ENCODE measurements at regions not wholly inside any gene's neighbourhood (a gene's known extent, or its start where the extent isn't known, plus 50 kb on each side); places are given as distances from the start of the nearest gene placed in this dataset.

DNA sequence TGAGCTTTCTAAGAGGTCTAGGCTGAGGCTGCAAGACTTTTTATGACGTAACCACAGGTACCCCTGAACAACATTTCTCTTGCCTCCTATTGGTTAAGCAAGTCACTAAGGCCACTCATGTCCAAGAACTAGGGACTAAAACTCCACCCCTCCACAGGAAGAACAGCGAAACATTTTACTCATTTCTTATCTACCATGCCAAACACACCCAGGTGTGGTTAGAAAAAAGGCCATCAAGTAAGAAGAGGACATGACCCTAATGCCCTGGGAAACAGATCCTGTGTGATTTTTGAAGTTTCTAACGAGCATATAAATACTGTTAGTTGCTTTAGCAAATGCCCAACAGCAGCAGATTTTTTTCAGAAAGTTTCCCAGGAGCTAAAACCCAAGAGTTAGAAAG lies 282.4 kb upstream of the DYNLRB2 start:
- Histone ChIP-seq H3K4me2 (ENCODE audit: low read depth, low read length, poor library complexity, severe bottlenecking) (no peak overlapping the region), H3K9me3 (ENCODE audit: insufficient read depth, low read depth, low read length) (no peaks in the 10 kb centered on the region), H3K4me1 (ENCODE audit: insufficient read depth, low read length, poor library complexity, severe bottlenecking) (peaks cover 6% of the 10 kb centered on the region), H3F3A (ENCODE audit: low read depth) (no peaks in the 10 kb centered on the region), H3K4me3 (ENCODE audit: low read length, poor library complexity, severe bottlenecking) (no peak overlapping the region), H3K36me3 (ENCODE audit: insufficient read depth, low read length) (no peaks in the 10 kb centered on the region), H2AFZ (ENCODE audit: low read length) (no peak overlapping the region), H3K79me2 (ENCODE audit: insufficient read depth, low read length) (no peaks in the 10 kb centered on the region), H3K9me2 (replicated peaks; ENCODE audit: low read depth, low read length) (no peaks in the 10 kb centered on the region), H4K20me1 (ENCODE audit: insufficient read depth, low read length, poor library complexity, severe bottlenecking) (no peaks in the 10 kb centered on the region), H3K9ac (ENCODE audit: low read depth, low read length, poor library complexity, severe bottlenecking) (no peak overlapping the region), H3K27me3 (ENCODE audit: insufficient read depth, low read length, poor library complexity, severe bottlenecking) (no peaks in the 10 kb centered on the region)
- TF ChIP-seq, protein P1, sequence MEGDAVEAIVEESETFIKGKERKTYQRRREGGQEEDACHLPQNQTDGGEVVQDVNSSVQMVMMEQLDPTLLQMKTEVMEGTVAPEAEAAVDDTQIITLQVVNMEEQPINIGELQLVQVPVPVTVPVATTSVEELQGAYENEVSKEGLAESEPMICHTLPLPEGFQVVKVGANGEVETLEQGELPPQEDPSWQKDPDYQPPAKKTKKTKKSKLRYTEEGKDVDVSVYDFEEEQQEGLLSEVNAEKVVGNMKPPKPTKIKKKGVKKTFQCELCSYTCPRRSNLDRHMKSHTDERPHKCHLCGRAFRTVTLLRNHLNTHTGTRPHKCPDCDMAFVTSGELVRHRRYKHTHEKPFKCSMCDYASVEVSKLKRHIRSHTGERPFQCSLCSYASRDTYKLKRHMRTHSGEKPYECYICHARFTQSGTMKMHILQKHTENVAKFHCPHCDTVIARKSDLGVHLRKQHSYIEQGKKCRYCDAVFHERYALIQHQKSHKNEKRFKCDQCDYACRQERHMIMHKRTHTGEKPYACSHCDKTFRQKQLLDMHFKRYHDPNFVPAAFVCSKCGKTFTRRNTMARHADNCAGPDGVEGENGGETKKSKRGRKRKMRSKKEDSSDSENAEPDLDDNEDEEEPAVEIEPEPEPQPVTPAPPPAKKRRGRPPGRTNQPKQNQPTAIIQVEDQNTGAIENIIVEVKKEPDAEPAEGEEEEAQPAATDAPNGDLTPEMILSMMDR (conservative IDR thresholded peaks at IDR 0.05; ENCODE audit: low read length) = no peak

DNA sequence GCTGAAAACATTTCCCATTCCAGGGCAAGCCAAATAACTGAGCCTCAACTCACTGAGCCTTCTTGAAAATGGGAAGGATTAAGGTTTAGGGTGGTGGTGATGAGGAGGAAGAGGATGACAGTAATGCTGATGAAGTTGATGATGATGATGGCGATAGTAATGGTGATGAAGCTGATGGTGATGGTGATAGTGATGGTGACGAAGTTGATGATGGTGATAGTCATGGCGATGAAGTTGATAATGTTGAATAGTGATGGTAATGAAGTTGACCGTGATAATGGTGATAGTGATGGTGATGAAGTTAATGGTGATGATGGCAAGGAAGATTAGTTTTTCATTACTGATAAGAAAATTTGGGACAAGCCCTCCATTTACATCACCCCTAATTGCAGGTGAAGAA lies 285.8 kb upstream of the DYNLRB2 start:
- Histone ChIP-seq H3K79me2 (ENCODE audit: insufficient read depth, low read length) (no peaks in the 10 kb centered on the region), H4K20me1 (ENCODE audit: insufficient read depth, low read length, poor library complexity, severe bottlenecking) (no peaks in the 10 kb centered on the region), H3K27me3 (ENCODE audit: insufficient read depth, low read length, poor library complexity, severe bottlenecking) (no peaks in the 10 kb centered on the region), H3K9me2 (replicated peaks; ENCODE audit: low read depth, low read length) (no peaks in the 10 kb centered on the region), H3K4me1 (ENCODE audit: insufficient read depth, low read length, poor library complexity, severe bottlenecking) (peaks cover 6% of the 10 kb centered on the region), H3K9me3 (ENCODE audit: insufficient read depth, low read depth, low read length) (no peaks in the 10 kb centered on the region), H2AFZ (ENCODE audit: low read length) (no peak overlapping the region), H3K4me2 (ENCODE audit: low read depth, low read length, poor library complexity, severe bottlenecking) (no peak overlapping the region), H3K4me3 (ENCODE audit: low read length, poor library complexity, severe bottlenecking) (no peak overlapping the region), H3K36me3 (ENCODE audit: insufficient read depth, low read length) (no peaks in the 10 kb centered on the region), H3K9ac (ENCODE audit: low read depth, low read length, poor library complexity, severe bottlenecking) (no peak overlapping the region), H3F3A (ENCODE audit: low read depth) (no peaks in the 10 kb centered on the region)
- TF ChIP-seq EZH2phosphoT487 (IDR thresholded peaks at IDR 0.05; ENCODE audit: borderline replicate concordance) = no peak
- TF ChIP-seq, protein P1 (conservative IDR thresholded peaks at IDR 0.05; ENCODE audit: low read length) = no peak

DNA sequence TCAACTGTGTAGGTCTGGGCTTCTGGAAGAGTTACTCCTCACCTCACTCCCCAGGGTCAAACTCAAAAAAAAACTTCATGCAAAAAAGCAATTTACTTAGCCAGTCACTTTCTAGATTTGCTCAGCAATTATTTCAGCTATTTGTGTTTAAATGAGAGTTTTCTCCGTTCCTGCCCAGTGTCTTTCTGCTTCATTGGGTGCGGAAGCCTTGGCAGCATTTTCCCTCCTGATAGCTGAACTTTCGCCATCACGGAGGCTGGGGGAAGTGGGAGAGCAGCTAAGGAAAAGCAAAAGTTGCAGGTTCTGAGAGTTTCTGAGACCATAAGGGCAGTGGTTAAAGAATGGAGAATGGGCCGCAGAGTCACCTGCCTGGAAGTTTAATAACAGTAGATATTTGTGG lies 287.1 kb upstream of the DYNLRB2 start:
- no peak overlapping the region for H3K4me2 ChIP-seq (ENCODE audit: low read depth, low read length, poor library complexity, severe bottlenecking)
- no peak overlapping the region for H3K4me3 ChIP-seq (ENCODE audit: low read length, poor library complexity, severe bottlenecking)
- no peaks in the 10 kb centered on the region for H3K9me2 ChIP-seq (replicated peaks; ENCODE audit: low read depth, low read length)
- no peaks in the 10 kb centered on the region for H3F3A ChIP-seq (ENCODE audit: low read depth)
- TF ChIP-seq, protein P1 (conservative IDR thresholded peaks at IDR 0.05; ENCODE audit: low read length) = no peak
- no peak for TF ChIP-seq EZH2phosphoT487 (IDR thresholded peaks at IDR 0.05; ENCODE audit: borderline replicate concordance)
- no peaks in the 10 kb centered on the region for H4K20me1 ChIP-seq (ENCODE audit: insufficient read depth, low read length, poor library complexity, severe bottlenecking)
- H3K4me1 ChIP-seq (ENCODE audit: insufficient read depth, low read length, poor library complexity, severe bottlenecking) = peaks cover 6% of the 10 kb centered on the region
- no peaks in the 10 kb centered on the region for H3K36me3 ChIP-seq (ENCODE audit: insufficient read depth, low read length)
- no peaks in the 10 kb centered on the region for H3K9me3 ChIP-seq (ENCODE audit: insufficient read depth, low read depth, low read length)
- H3K27me3 ChIP-seq (ENCODE audit: insufficient read depth, low read length, poor library complexity, severe bottlenecking) = no peaks in the 10 kb centered on the region
- no peak overlapping the region for H3K9ac ChIP-seq (ENCODE audit: low read depth, low read length, poor library complexity, severe bottlenecking)
- H3K79me2 ChIP-seq (ENCODE audit: insufficient read depth, low read length) = no peaks in the 10 kb centered on the region
- H2AFZ ChIP-seq (ENCODE audit: low read length) = no peak overlapping the region
